Activated CD4-positive, CD25-positive, alpha-beta regulatory T cell treated with anti-CD3 and anti-CD28 coated beads, Interleukin-2, amount 50 U/mL, for 16 hours (primary cell): ENCODE measurements at regions not wholly inside any gene's neighbourhood (a gene's known extent, or its start where the extent isn't known, plus 50 kb on each side); places are given as distances from the start of the nearest gene placed in this dataset.

Source experiments
- DNase-seq: peaks from one replicate; pipeline ENCODE4 v3.0.0-alpha.2; 2020; ENCODE audit warnings: low read depth, low spot score

GRCh38 chr17:65405563-65405962, 155.9 kb downstream of the AXIN2 start:
- no peak for DNase-seq

GRCh38 chr17:65404761-65405160, 156.7 kb downstream of the AXIN2 start:
- no peak for DNase-seq

DNA sequence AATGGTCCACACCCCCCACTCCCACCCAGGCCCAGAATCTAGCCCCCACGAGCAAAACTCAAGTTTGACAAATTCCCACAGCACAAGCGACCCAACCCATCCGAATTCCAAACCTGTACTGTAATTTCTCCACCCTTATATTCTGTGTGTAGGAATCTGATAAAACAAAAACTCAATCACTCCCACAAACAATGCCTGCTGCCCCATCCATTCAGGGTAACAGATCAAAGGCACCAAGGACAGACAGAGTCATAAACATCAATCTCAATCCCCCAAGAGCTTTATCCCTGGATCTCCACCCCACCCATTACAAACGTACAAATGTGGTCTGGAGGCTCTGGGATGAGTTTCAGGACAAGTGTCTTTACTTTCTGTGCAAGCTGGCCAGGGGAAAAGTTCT, 157.8 kb downstream of the AXIN2 start:
- no peak for DNase-seq

DNA sequence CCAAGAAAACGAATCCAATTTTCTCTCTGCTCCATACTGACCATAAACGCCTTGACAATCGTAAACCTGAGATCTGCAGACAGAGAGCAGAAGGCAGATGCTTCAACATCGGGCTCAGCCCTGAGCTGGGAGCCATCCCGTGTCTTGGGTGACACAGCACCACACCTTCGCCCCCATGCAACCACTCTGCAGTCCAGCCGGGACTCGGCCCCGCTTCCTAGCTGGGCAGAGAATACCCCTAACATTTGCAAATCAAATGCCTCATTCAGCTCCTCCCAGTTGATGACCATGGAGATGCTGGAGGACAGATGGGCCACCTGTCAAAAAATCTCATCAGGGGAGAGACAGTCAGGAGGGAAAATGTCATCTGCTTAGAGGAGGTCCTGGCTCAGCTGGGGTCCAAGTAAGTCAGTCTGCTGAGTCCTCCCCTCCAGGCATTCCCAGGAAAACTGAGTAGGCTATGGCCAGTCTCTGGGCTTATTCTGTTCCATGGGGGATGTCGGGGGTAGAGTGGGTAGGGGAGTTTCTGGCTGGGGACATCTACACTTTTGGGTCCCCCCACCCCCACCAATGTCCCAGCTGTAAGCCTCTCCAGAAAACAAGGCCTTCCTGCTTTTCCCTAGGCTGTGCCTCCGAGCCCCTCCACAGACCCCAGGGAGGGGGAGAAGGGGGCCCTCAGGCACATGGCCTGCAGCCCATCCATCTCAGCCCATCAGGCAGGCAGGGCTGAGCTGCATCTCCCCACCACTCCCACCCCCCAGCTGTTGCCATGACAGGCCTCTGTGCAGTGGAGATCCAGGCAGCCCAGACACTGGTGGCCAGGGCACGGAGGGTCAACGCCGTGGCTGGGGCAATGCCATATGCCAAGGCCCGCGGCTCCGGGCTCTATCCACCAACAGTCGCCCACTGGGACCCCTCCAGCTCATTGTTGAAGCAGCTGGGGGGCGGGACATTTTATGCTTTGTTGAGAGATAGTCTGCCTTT, 158.6 kb downstream of the AXIN2 start:
- no peak for DNase-seq

DNA sequence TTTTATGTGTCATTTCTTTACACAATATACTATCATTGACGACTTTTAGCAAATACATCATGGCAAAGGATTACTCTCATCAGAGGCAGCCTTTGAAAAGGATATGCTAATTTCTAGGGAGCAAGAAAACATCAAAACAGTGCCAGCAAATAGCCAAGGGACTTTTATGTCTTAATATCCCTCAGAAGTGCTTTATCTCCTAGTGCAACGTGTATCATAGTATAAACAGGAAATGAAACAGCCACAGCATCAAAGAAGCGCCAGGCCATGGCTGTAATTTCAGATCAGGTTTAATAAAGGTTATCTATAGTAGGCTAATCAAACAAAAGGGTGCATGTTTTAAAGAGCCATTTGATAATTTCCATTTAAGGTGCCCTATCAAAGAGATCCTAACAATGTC, 159.9 kb downstream of the AXIN2 start:
- no peak for DNase-seq

GRCh38 chr17:65400701-65401100, 160.7 kb downstream of the AXIN2 start:
- no peak for DNase-seq

DNA sequence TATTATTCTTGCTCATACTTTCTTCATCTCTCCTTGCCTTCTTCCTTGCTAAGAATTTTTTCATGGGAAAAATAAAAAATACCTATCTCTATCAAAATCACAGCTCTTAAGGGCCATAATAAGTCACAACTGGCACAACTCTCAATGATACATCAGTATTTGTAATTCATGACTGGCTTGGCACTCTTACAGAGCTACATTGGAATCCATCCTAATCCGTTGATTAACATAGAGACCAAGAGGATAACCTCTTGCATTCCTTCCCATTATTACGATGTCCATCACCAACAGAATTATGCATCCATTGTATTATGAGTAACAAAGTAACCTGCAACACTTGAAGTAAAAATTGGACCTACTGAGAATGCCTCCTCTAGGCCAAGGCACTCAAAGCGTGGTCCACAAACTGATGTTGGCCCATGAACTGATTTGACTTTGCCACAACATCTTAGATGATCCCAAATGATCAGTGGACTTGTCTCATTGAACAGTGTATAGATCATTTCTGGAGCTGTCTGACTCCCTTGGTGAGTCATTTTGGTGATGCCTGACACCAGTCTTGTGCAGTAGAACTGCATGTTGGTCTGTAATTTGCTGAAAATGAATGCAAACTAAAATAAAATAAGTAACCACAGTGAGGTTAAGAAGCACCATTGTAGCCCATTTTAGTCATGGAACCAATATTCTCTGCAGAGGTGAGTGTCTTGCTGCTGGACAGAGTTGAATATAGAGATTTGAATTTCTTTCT, 163.2 kb downstream of the AXIN2 start:
- no peak for DNase-seq

- DNase-seq = no peak
Measured at GRCh38 chr17:65395924-65396323, 165.5 kb downstream of the AXIN2 start.

DNA sequence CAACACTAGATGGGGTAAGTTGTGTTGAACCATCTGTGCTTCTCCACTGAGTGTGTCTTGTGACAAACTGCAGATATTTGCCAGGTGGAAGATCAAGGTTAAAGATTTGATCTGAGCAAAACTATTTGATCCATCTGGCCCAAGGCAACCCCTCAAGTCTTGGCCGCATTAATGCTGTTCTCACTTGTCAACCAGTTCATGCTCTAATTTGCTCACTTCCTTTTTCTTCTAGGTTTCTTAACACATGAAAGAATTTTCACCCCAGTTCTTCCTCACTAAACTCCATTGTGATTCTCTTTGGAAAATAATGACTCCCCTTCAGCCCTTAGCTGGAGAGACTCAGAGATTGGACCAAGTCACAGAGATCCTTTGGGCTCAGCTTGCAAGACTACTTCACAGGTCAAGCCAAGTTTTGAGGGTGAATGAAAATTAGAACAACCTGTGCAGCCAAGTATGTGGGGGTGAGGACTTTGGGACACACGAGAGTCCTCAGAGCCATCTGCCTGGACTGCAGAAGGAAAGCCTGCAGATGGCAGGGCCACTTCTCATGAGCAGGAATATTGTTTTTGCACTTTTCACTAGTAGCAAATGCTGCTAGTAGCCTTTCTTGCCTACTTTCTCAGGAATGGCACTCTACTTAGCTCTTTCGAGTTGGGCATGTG, 166.5 kb downstream of the AXIN2 start:
- DNase-seq = no peak

DNA sequence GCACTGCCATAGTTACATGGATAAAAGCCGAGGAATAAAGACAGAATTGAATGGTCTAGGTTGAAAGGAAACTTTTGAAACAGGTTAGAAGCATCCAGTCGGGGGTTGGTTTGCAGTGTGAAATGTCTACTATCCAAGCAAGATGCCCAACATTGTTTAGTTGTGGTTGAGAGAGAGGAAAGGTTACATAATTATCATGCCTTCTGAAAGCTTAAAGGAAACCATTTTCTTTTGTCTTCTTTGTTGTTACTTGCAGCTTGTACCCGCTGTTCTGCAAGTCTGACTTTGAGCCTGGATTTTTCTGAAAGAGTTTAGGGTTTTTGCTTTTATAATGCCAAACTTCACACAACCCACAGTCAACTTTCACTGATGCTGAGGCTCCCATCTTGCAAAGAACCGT, 167.9 kb downstream of the AXIN2 start:
- DNase-seq = no peak

DNA sequence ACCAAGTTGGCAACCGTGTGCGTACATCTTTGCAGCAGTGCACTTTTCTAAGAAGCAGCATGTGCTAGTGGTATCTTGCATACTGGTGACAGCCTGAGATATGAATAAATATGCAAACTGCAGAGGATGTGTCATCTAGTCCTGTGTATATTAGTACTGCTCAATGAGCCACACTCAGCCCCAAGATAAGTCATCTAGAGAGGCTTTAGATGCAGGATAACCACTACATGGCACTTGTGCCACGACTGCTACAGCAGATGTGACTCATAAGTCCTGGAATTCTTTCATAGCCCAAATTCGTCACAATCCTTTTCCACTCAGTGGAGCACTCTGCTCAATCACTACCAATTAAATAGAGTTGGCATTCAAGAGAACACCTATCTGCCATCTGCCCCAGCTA, 171.5 kb downstream of the AXIN2 start:
- DNase-seq = no peak

- no peak for DNase-seq
Measured at GRCh38 chr17:65389426-65389825, 172.0 kb downstream of the AXIN2 start.

DNA sequence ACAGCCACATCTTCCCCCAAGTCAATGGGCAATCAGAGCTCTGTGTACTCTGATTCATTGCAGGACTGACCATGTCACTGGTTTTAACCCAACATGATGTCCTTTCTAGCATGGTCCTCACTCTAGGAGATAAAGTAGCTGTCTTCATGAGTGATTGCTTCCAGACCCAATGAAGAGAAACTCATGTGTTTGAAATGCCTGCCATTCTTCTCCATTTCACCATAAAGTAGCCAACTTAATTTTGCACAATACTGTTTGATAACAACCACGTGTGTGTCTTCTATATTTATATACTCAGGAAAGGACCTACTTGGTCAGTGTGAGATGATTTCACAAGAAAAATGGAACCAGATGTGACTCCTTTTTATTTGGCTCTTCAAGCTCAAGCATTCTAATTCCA, 172.5 kb downstream of the AXIN2 start:
- no peak for DNase-seq

DNA sequence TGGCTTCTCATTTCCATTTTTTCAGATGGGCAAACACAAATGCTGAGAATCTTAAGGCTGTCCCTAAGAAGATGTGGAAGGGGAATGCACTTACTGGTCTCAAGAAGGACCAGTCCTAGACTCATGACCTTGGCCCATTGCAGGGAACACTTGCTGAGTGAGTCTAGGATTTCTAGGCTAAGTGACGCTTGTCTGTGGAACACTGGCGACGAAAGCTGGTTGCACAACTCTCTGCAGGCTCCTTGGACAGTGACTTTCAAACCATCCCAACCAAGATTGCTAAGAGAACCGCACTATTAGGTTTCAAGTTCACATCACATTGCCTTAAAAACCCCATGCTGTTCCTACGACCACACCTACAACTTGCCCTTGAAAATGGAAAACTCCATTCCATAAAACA, 174.1 kb downstream of the AXIN2 start:
- no peak for DNase-seq

DNA sequence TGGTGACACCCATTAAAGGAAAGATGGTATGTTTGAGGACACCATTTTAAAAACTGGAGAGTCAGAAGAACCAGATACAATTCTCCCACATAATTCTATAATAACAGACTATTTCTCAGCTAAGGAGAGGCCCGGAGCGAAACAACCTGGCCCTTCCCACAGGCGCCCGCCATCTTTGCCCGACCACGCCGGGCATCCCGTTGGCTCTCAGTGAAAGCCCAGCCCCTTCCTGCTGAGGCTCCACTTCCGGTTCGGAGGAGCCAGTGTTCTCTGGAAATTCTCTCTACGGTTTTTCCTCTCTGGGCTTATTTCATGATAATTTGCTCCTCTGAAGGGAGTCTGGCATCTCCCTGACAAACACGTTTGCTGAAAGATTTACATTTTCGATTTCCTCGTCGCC, 175.7 kb downstream of the AXIN2 start:
- no peak for DNase-seq

DNA sequence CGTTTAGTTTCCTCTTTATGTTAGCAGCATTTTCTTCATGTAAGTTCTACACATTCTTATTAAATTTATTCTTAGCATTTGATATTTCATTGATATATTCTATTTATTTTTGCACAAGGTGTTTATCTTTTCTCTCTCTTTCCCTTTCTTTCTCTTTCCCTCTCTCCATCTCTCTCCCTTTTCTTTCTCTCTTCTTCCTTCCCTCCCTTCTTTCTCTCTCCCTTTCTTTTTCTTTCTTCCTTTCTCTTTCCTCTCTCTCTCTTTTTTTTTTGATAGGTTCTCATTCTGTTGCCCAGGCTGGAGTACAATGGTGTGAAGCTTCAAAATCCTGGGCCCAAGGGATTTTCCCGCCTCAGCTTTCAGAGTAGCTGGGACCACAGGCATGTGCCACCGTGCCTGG, 176.4 kb downstream of the AXIN2 start:
- no peak for DNase-seq

GRCh38 chr17:65381152-65381551, 180.3 kb downstream of the AXIN2 start:
- no peak for DNase-seq

DNA sequence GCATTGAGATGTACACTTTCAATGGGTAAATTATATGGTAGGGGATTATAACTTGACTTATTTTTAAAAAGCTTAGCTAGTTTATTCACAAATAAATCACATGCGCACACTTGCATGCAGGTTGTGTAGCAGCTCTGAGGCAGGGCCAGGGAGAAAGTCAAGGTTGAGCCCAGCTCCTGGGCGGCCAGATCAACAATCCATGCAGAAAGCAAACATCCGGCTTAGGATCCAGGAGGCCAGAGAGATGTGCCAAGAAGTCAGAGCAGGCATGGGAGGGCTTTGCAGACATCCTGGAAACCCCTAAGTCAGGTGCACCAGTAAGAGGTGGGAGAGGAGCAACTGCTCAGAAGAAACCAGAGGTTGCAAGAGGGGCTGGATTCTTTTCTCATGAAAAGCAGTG, 186.5 kb downstream of the AXIN2 start:
- no peak for DNase-seq

- DNase-seq = no peak
Measured at GRCh38 chr17:65371702-65372101, 189.7 kb downstream of the AXIN2 start.

DNA sequence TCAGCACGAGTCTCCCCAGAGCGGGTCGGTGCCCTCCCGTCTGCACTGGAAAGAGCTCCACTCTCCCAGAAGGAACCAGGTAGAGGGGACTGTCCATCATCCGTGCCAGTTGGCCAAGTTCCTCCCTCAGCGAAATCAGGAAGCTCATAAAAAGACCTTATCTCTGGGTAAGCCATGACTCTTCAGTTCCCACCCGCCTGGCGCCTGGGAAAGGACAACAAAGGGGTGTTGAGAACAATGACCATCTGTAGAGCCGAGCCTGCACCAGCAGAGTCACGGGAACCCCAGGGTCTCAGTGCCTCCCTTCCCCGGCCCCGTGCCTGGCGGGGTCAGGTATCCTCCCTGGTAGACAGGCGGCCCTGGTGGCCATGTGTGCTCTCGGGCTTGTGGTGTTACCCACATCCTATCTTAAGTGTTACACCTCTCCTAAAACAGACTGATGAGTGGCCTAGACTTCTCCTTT, 190.7 kb downstream of the AXIN2 start:
- no peak for DNase-seq

GRCh38 chr17:65368341-65368740, 193.1 kb downstream of the AXIN2 start:
- no peak for DNase-seq
